Pancreas (tissue), 10 donors: ENCODE measurements at regions not wholly inside any gene's neighbourhood (a gene's known extent, or its start where the extent isn't known, plus 50 kb on each side); places are given as distances from the start of the nearest gene placed in this dataset.

Source experiments
- ATAC-seq, 4 donors: fragments of 200-7000 bp; cut with Tn5 transposase; one replicate each; pipeline versions ENCODE4 v1.8.0 to v1.9.1; 2020; ENCODE audit warnings: mild to moderate bottlenecking in 4 of 4, moderate library complexity in 4 of 4
- DNase-seq, 6 donors: peaks; one replicate each; pipeline ENCODE4 v3.0.0-alpha.2; 2020
- FAIRE-seq: peaks from 2 replicates; lab custom pipeline; 2012; peaks lifted over from hg19 to GRCh38; lab: Jason Lieb, UNC
- H3K27ac ChIP-seq, 4 donors: fragments of 200-600 bp; sonication (generic); 1 replicate in 3 of 4; 2 replicates in 1 of 4; pipeline versions ENCODE4 v1.5.0 to v1.8.0; 2020
- H3K27me3 ChIP-seq, 4 donors: fragments of 200-600 bp; one replicate each; pipeline ENCODE4 v1.8.0; 2021
- H3K36me3 ChIP-seq, 3 donors: fragments of 200-600 bp; sonication (generic) in 1 of 3; one replicate each; pipeline versions ENCODE4 v1.5.0 to v1.8.0; 2020 to 2021
- H3K4me1 ChIP-seq, 3 donors: fragments of 200-600 bp; one replicate each; pipeline ENCODE4 v1.8.0; 2021
- H3K4me3 ChIP-seq, 4 donors: fragments of 200-600 bp; sonication (generic) in 2 of 4; one replicate each; pipeline versions ENCODE4 v1.5.0 to v1.8.0; 2020 to 2021
- H3K9me3 ChIP-seq, 4 donors: fragments of 200-600 bp; one replicate each; pipeline ENCODE4 v1.8.0; 2021
- CTCF ChIP-seq, 4 donors: fragments of 200-600 bp; sonication (generic) in 3 of 4; IDR thresholded peaks; one replicate each; pipeline versions ENCODE4 v1.5.0 to v1.8.0; 2021; ENCODE audit warnings: antibody characterized with exemption in 4 of 4
- WGBS, 2 donors: extraction: QIAGEN DNeasy Blood & Tissue Kit; methylation state at CpG; one replicate each; pipeline ENCODE4 v1.1.7; 2013; 5-methylcytosine and 5-hydroxymethylcytosine counted together
- intact Hi-C, 3 donors: fragments of 100-400 bp; cut with DNase I; formaldehyde crosslinking; loops; one replicate each; pipeline versions ENCODE4 v1.11.1 to v1.14.2; 2022
- donor health status: healthy with polysubstance abuse.
- donor health status: DM: no; HTN: no; CAD: no; lungs with moderate emphysema.
- donor health status: DM: no; HTN: no; CAD: no.
- donor health status: control.
- donor health status: control.
- donor health status: Bipolar disorder and iron deficiency.
- donor health status: DM: yes; HTN: yes; CAD: no.
- donor health status: DM: no; HTN: no; CAD: no.
- donor health status: DM: no; HTN: no; CAD: no.
- donor health status: DM: yes; HTN: yes; CAD: no.

- intact Hi-C loops: loop anchor here in 2 of 3 donors (10.0 kb wide), 2 partner anchors 132 to 232 kb away; no protein-coding TSS in a partner anchor
- no peak for DNase-seq
- FAIRE-seq: no peak
- TF ChIP-seq CTCF (IDR thresholded peaks at IDR 0.05): no peak
- Histone ChIP-seq H3K27me3 (no peaks in the 10 kb centered on the region), H3K4me1 (peaks cover 17 to 32% (median 24%) of the 10 kb centered on the region in 3 donors), H3K36me3 (no peaks in the 10 kb centered on the region), H3K9me3 (no peaks in the 10 kb centered on the region), H3K4me3 (no peak overlapping the region), H3K27ac (no peak overlapping the region)
- WGBS, 2 donors: 80 to 89% methylated on average over 3 of the region's 3 CpGs
- ATAC-seq: no peak
Measured at GRCh38 chr4:38317041-38317674, 346.8 kb upstream of the KLF3 start.

GRCh38 chr4:38318737-38319455 lies 345.1 kb upstream of the KLF3 start:
- no peaks in the 10 kb centered on the region for H3K36me3 ChIP-seq
- peaks cover 12 to 18% (median 17%) of the 10 kb centered on the region in 3 donors for H3K4me1 ChIP-seq
- no peaks in the 10 kb centered on the region for H3K27me3 ChIP-seq
- WGBS, 2 donors: 1% methylated on average over 22 of the region's 22 CpGs
- peak overlapping the region in 2 of 4 donors; percentile 15 to 26 for H3K4me3 ChIP-seq
- DNase-seq (peak; percentile 87 to 94 (median 90)), FAIRE-seq (peak; percentile 87), ATAC-seq (peak; percentile 93 to 96 (median 96))
- no peak for TF ChIP-seq CTCF (IDR thresholded peaks at IDR 0.05)
- no peaks in the 10 kb centered on the region for H3K9me3 ChIP-seq
- intact Hi-C loops: loop anchor here in 2 of 3 donors (10.0 kb wide), 2 partner anchors 134 to 234 kb away; no protein-coding TSS in a partner anchor
- peak overlapping the region; percentile 23 to 91 (median 68) for H3K27ac ChIP-seq

GRCh38 chr4:38319456-38320342 lies 344.3 kb upstream of the KLF3 start:
- WGBS, 2 donors: 16 to 22% methylated on average over 17 of the region's 17 CpGs
- peaks cover 12 to 18% (median 15%) of the 10 kb centered on the region in 3 donors for H3K4me1 ChIP-seq
- H3K27ac ChIP-seq: peak overlapping the region; percentile 35 to 91 (median 68)
- TF ChIP-seq CTCF (IDR thresholded peaks at IDR 0.05): peak; percentile 94 to 98 (median 98)
- peak overlapping the region in 2 of 4 donors; percentile 15 to 26 for H3K4me3 ChIP-seq
- intact Hi-C loops: loop anchor here in 2 of 3 donors (10.0 kb wide), 5 partner anchors 65 to 365 kb away; no protein-coding TSS in a partner anchor
- DNase-seq (peak; percentile 88 to 100 (median 95)), FAIRE-seq (peak; percentile 20), ATAC-seq (peak; percentile 82 to 95 (median 90))
- no peaks in the 10 kb centered on the region for H3K36me3 ChIP-seq
- H3K9me3 ChIP-seq: no peaks in the 10 kb centered on the region
- no peaks in the 10 kb centered on the region for H3K27me3 ChIP-seq

GRCh38 chr4:38320343-38320695 lies 343.7 kb upstream of the KLF3 start:
- 41 to 49% methylated on average over 5 of the region's 5 CpGs for WGBS, 2 donors
- Histone ChIP-seq H3K36me3 (no peaks in the 10 kb centered on the region), H3K27ac (peak overlapping the region; percentile 18 to 91 (median 56)), H3K27me3 (no peaks in the 10 kb centered on the region), H3K9me3 (no peaks in the 10 kb centered on the region), H3K4me1 (peaks cover 12 to 18% (median 15%) of the 10 kb centered on the region in 3 donors), H3K4me3 (no peak overlapping the region)
- TF ChIP-seq CTCF (IDR thresholded peaks at IDR 0.05): no peak
- no peak for FAIRE-seq
- intact Hi-C loops: loop anchor here in 2 of 3 donors (10.0 kb wide), 3 partner anchors 64 to 364 kb away; no protein-coding TSS in a partner anchor
- ATAC-seq: peak; percentile 0 to 2 (median 2)
- DNase-seq: no peak
